ENCODE measurements at regions not wholly inside any gene's neighbourhood (a gene's known extent, or its start where the extent isn't known, plus 50 kb on each side); places are given as distances from the start of the nearest gene placed in this dataset.
"Not testable (repeated sequence)": the region's sequence is repeated elsewhere in the genome, so short reads cannot be mapped to it uniquely, and the experiment has no call there.

GRCh38 chr7:156015237-156016020 lies 203.2 kb upstream of the SHH start:
- DNase-seq (ENCODE audit: low read depth) = no peak

- DNase-seq (ENCODE audit: low read depth) = no peak
Observed at GRCh38 chr7:156014808-156015207, 202.5 kb upstream of the SHH start.

DNA sequence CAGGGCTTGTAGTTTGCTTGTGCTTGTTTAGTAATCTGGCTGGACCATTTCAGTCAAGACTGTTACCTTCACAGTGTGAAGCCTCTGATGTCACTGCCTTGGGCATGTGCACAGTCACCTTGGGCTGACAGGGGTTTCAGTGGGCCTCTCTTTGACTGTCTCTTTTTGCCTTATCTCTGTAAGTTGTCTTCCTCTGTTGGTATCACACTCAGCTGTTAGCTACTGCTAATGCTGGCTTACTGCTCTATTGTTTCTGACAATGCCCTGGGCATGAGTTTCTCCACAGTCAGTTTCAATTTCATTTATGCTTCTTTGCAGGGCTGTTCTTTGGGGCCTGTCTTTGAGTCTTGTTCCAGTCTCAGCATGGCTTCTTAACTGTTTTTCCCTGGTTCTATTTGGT lies 201.9 kb upstream of the SHH start:
- no peak for DNase-seq (ENCODE audit: low read depth)

GRCh38 chr7:156012412-156012811 lies 200.1 kb upstream of the SHH start:
- DNase-seq (ENCODE audit: low read depth) = no peak

DNA sequence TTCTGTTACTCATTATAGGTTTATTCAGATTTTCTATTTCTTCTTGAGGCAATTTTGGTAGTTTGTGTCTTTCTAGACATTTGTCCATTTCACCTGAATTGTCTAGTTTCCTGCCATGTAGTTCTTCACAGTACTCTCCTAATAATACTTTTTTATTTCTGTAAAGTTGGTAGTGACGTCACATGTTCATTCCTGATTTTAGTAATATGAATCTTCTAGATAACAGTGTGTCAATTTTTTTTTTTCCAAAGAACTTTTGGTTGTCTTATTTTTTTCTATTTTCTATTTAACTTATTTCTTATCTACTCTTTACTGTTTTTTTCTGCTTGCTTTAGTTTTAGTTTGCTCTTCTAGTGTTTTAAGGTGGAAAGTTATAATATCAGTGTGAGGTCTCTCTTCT lies 197.3 kb upstream of the SHH start:
- DNase-seq (ENCODE audit: low read depth) = no peak

GRCh38 chr7:156006876-156007275 lies 194.6 kb upstream of the SHH start:
- DNase-seq (ENCODE audit: low read depth) = not testable (repeated sequence)

DNA sequence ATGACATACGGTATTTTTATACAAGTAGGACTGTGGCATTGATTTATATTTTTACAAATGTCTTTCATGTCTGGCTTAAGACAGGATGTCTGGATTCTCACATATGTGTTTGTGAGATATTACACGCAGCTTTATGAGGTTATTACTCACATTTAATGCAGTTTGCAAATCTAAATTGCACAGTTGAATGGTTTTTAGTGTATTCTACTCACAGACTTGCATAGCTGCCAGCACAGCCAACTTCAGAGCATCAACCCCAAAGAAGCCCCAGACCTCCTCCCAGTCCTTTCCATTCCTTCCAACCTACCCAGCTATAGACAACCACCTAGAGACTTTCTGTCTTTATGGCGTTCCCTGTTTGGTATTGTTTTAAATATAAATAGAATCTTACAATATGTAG lies 193.8 kb upstream of the SHH start:
- DNase-seq (ENCODE audit: low read depth) = no peak

- DNase-seq (ENCODE audit: low read depth) = no peak
Observed at GRCh38 chr7:156005202-156005691, 193.0 kb upstream of the SHH start.

DNA sequence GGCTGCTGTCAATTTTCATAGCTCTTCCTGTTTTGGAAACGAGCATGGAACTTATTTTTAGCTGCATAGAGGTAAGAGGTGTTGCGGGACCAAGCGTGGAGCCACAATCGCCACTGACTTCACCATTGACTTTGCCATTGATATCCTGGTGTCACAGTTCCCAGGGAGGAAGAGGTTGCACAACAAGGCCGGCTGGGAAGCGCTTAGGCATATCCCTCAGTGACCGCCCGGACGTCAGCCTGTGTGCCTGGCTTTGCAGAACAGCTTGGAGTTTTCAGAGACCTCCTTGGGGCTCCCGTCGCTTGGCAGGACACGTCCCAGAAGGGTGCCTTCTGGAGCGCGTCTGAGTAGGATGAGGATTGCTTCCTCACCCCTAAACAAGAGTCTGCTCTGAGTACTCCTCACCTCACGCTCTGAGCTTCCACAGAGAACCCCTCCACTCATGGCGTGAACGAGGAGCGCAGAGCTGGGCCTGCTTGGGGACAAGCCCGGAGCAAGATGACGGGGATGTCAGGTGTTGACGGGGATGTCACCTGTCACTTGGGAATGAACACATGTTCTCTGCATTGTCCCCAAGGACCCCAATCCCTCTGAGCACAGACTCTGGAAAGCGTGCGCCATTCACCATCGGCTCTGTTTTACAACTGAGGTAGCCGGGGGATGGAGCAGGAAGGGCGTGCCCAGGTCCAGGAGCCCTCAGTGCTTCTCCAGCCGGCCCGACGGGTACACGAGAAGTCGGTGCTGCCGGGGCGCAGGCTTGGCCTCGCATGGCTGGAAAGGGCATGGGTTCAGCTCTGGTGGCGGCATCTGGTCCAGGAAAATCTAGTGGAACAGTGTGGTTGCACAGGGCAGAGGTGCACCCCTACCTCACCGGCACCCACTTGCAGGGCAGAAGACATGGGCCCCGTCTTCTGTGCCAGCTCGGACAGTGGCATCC lies 192.3 kb upstream of the SHH start:
- DNase-seq (ENCODE audit: low read depth) = no peak

GRCh38 chr7:156003220-156004162 lies 191.2 kb upstream of the SHH start:
- DNase-seq (ENCODE audit: low read depth) = no peak

DNA sequence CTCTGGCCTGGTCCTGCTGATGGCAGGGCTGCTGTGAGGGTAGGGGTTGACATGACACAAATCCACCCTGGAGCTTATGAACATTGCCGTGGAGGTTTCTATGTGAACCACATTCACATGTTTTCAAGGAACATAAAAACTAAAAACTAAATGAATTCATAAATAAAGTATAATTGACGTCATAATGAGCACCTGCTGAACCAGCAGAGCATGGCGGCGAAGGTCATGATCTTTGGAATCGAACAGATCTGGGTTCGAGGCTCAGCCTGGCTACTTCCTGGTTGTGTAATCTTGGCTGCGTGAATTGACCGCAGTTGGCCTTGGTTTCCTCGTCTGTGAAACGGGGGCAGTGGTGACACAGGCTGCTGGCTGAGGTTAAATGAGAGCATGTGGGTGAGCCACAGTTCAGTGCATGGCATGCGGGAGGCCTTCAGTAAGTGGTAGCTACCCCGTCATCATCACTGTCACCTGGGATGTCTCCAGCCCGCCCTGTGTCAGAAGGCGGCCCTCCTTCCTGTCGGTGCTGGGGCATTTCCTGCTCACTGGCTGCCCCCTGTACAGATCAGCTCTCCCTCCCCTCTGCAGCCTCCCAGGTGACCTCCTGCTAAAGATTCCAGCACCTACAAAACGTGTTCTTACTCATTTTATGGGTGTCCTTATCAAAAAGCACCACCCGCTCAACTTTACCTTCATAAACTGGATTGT lies 190.3 kb upstream of the SHH start:
- no peak for DNase-seq (ENCODE audit: low read depth)

DNA sequence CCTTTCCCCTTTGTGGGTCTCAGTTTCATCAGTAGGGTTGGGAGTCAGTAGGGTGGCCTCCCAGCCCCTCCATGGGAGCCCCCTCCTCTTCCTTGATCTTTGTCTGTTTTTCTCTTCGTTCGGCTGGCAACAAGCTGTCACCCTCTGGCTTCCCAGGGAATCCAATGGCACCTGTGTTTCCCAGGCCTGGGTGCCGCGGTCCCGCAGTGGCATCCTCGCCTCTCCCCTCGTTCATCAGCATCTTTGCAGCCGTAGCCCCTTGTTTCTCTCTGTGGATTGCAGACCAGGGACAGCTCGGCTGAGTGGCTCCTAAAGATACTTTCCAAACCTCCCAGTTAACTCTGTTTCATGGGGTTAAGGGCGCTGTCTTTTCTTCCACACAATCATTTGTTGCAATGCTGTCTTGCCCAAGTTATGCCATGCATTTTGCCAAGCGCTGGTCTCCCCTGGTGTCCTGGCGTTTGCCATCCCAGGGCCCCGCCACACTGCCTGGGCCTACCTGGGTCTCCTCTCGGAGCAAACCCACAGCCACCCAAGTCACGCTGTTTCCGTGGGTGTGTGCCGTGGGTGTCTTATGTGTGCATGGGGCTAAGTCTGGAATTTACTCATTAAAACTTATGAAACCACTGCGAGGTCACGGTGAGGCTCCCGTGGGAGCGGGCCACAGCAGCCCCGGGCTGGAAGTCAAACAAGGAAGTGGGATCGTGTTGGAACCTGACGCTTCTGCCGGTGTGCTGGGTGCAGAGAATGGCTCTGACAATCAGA lies 189.4 kb upstream of the SHH start:
- DNase-seq (ENCODE audit: low read depth) = no peak

DNA sequence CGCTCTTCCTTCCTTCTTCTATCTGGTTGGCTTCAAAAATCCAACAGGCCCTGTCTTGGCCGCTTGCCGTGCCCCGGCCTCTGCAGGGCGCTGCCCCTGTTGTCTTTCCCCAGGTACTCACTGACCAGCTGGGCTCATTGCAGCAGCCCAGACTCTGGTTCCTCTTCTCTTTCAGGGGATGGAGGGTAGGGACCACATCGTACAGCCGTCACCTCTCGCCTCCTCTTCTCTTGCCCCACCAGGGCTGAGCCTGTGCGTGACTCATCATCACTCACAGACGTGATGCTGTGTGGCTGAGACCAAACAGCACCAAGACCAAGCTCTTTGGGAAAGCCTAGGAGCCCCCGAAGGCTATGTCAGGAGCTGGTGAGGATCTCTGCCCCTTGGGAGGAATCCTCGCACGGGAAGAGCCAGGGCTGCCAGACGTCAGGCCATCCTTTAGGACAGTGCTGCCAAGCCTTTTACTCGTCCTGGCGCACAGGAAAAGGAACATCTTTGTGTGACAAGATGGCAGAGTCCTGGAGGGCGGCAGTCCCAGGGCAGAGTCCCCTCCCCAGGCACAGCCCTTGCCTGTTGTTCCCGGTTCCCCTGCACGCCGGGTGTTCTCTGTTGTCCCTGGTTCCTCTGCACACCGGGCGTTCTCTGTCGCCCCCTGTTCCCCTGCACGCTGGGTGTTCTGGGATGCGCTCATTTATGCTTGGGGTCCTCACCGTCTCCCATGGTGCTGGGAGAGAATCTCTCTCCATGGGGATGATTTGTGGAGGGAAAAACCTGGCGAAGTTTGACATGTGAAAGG lies 188.5 kb upstream of the SHH start:
- DNase-seq (ENCODE audit: low read depth) = peak; percentile 62

DNA sequence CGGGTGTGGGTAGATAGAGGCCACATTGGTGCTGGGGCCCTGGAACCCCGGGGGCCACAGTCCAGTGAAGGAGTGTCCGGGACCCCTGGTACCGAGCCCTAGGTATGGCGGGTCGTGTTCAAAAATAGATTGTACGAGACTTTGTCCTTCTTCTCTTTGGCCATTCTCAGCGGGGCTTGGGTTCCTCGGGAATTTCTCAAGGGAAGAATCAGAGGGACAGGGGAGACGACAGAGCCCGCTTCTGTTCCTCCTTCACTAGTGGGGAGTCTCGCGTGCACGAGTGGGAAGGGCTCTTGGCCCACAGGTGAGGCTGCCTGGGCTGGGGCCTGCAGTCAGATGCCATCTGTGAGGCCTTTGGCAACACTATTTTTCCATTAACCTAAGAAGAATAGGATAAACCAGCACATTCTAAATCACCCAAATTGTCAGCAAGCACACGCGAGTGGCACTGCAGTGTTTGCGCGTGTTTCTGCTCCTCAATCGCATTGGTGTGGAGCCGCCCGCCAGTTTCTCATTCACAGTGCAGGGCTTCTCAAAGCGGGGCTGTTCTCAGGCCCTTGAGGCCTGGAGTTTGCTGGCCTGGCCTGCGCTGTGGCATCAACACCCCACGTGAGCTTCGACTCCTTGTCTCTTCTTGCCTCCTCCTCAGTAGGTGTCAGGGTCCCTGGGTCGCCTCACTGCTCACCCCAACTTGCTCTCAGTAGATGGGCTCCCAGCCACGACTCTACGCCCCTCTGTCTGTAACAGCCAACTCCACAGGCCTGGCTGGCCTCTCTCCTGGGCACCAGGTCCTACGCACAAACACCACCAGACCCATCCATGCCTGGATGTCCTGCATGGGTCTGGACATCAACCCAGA lies 187.6 kb upstream of the SHH start:
- no peak for DNase-seq (ENCODE audit: low read depth)

DNA sequence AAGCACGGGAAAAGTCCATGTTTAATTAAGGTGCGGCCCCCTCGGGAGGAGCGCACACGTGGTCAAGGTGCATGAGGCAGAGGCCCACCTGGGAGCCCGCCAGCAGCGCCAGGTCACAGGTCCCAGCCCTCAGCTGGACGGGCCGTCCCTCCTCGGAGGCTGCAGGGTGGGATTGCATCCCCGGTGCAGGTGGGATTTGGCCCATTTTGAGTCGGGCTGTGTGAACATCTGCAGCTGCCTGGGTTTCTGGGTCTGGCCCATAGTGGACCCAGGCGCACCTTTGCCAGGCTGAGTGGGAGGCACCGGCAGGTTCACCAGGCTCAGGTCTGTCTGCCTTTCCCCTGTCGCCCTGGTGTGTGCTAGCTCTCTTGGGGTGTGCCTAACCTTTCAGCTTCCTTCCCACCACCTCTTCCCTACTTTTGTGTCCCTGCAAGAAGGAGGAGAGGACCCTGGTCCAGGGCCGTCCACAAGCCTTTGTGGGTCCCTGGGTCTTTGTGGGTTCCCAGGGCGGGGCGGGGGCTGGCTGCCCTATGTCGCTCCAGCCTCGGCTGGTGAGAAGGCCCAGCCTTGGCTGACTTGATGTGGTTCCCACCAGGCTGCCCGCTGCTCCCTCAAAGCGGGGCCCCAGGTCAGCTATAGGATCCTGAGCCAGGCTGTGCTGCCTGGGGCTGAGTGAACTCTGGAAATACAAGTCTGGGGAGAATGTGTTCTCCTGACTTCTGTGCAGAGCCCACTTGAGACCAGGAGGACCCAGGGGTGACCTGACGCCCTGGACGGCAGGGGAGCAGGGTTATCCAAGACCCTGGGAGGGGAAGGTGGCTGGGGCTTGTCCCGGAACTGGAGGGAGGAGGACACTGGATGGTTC lies 186.7 kb upstream of the SHH start:
- no peak for DNase-seq (ENCODE audit: low read depth)

GRCh38 chr7:155998328-155998691 lies 186.0 kb upstream of the SHH start:
- no peak for DNase-seq (ENCODE audit: low read depth)

Data from Daoy (cell line).